Astrocyte of the cerebellum (primary cell): ENCODE measurements at regions not wholly inside any gene's neighbourhood (a gene's known extent, or its start where the extent isn't known, plus 50 kb on each side); places are given as distances from the start of the nearest gene placed in this dataset.

Experiments used
- DNase-seq: peaks from one replicate; pipeline ENCODE4 v3.0.0-alpha.2; 2011; ENCODE audit warnings: low read depth
- H3K4me3 ChIP-seq: 2 replicates; pipeline ENCODE4 v1.5.1; 2011; ENCODE audit warnings: mild to moderate bottlenecking, low read depth, low read length, moderate library complexity
- in situ Hi-C: cut with HindIII; loops from 2 replicates; pipeline ENCODE4 v1.10.0; 2017; ENCODE audit warnings: low sequenced_read_pairs
- TF ChIP-seq, protein P1 (sequence below): IDR thresholded peaks from 2 replicates; pipeline ENCODE4 v1.5.1; 2012; ENCODE audit warnings: low read length, low read depth, moderate library complexity, mild to moderate bottlenecking; ENCODE audit errors: missing control alignments

DNA sequence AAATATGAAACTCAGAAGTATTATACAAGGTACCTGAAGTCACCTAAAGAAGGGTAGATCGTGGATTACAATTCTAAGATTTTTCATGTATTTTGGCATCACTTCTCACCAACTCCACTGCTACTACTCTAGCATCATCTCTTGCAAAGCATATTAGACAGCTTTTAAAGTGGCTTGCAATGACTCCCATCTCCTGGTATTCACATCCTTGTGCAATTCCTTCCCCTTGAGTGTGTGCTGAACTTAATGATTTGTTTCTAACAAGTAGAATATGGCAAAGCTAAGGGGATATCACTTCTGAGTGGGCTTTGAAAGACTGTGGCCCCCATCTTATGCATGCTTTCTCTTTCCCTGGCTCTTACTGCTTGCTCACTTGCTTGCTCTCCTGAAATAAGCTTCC lies 280.2 kb downstream of the SNX13 start:
- TF ChIP-seq, protein P1, sequence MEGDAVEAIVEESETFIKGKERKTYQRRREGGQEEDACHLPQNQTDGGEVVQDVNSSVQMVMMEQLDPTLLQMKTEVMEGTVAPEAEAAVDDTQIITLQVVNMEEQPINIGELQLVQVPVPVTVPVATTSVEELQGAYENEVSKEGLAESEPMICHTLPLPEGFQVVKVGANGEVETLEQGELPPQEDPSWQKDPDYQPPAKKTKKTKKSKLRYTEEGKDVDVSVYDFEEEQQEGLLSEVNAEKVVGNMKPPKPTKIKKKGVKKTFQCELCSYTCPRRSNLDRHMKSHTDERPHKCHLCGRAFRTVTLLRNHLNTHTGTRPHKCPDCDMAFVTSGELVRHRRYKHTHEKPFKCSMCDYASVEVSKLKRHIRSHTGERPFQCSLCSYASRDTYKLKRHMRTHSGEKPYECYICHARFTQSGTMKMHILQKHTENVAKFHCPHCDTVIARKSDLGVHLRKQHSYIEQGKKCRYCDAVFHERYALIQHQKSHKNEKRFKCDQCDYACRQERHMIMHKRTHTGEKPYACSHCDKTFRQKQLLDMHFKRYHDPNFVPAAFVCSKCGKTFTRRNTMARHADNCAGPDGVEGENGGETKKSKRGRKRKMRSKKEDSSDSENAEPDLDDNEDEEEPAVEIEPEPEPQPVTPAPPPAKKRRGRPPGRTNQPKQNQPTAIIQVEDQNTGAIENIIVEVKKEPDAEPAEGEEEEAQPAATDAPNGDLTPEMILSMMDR, result no peak
- no peak for DNase-seq
- no peak overlapping the region for H3K4me3 ChIP-seq
- in situ Hi-C loops, result no loop called here

DNA sequence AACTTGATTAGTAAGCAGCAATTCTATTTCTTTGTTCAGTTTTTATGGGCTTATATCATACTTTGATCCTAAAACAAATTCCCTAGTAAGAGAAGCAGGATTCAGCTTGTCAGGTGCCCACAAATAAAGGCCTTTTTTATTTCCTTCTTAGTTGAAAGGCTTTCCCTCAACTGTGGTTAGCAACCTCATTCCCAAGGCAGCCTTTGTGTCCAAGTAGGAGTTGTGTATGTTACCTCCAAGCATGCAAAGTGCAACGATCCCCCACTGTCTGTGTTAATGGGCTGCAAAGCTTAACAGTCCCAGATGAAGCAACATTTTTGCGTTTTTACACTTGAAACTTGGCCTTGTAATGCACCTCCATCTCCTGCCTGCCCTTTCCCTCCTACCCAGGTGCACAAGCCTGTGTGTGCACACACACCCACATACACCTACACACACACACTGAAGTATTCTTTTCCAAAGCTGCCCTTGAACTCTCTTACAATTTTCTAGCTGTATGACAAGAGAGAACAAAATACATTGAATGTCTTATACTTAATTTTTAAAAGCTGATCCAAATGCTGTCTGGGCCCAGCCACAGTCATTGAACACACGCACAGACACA lies 278.2 kb downstream of the SNX13 start:
- TF ChIP-seq, protein P1, result no peak
- in situ Hi-C loops, result no loop called here
- peak; percentile 74 for DNase-seq
- no peak overlapping the region for H3K4me3 ChIP-seq

DNA sequence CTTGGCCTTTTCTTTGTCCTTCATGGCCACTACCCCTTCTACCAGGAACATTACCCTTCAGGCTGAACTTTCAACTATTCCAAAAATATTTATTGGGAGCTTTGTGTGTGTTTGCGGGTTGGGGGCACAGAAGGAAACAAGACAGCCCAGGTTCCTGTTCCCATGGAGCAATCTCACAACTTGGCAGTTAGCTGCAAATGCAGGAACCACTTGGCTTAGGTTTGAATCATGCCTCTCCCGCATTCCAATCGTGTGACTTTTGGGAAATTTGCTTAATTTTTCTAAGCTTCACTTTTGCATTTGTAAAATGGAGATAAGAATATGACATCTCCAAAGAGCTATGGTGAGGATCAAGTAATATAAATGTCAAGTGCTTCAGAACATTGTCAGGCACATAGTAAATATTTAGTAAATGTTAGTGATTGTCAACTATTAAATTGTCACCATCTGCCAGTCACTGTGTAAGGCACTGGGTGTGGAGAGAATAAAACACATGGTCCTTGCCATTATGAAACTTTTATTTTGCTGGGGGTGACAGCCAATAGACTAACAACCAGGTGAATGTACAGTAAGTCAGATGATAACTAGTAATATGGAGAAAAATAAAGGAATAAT lies 277.1 kb downstream of the SNX13 start:
- in situ Hi-C loops, result no loop called here
- TF ChIP-seq, protein P1, result no peak
- H3K4me3 ChIP-seq, result no peak overlapping the region
- peak; percentile 63 for DNase-seq

DNA sequence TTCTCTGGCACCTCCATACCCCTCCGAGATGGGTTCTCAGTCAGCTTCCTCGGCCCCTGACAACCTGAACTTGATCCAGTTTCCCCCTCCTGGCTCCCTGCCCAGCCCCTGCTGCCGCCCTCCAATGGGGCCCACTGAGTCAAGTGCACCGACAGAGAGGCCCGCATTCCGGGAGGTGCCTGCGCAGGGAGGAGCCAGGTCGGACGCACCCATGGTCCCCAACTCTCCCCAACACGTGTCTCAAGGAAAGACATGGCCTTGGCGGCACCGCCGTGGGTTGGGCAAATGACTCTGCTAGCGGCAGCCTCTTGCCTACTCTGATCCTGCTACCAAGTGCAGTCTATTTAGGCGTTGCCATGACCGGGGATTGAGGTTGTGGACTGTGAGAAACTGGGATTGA lies 275.3 kb downstream of the SNX13 start:
- TF ChIP-seq, protein P1, result no peak
- in situ Hi-C loops, result no loop called here
- DNase-seq, result no peak
- no peak overlapping the region for H3K4me3 ChIP-seq

DNA sequence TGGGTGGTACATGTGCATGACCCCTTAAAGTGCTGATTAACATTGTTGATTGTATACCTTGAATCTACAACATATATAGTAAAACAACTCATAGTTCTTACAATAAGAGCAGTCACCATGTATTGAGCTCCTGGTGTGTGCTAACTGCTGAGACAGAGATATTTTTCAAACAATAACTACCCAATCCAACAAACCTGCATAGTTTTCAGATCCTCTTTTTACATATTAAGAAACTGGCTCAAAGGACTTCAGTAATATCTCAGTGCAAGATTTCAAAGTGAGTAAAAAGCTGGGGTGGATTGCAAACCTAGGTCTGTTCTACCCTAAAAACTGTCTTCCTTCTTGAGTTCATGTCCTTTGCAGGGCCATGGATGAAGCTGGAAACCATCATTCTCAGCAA lies 272.2 kb downstream of the SNX13 start:
- H3K4me3 ChIP-seq, result no peak overlapping the region
- in situ Hi-C loops, result no loop called here
- TF ChIP-seq, protein P1, result no peak
- DNase-seq, result no peak

DNA sequence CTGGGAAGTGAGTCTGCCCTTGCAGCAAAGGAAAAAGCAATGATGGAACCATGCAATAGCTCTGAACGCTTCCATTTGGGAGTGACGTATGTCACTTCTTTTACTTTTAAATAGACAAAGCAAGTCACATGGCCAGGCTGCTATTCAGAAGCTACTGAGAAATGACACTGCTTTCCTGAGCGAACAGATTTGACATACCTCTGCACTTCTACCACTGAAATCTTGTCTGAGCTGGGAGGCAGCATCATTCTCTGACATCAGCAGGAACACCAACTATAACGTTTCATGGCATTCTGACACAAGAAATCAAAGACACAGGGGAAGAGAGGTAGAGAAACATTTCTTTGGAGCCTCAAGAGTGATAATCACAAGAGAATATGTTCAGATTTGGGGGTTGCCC lies 271.1 kb downstream of the SNX13 start:
- TF ChIP-seq, protein P1, result no peak
- DNase-seq, result no peak
- H3K4me3 ChIP-seq, result no peak overlapping the region
- in situ Hi-C loops, result no loop called here
